HG03280 (cell line): ENCODE measurements at regions not wholly inside any gene's neighbourhood (a gene's known extent, or its start where the extent isn't known, plus 50 kb on each side); places are given as distances from the start of the nearest gene placed in this dataset.
A peak's percentile ranks its signal among the peaks of the same experiment; 100 is the strongest.
"Not testable (repeated sequence)": the region's sequence is repeated elsewhere in the genome, so short reads cannot be mapped to it uniquely, and the experiment has no call there.

Source experiments
- ATAC-seq: cut with Tn5 transposase; IDR thresholded peaks from one replicate; pipeline ENCODE4 v1.9.1; 2021; ENCODE audit warnings: mild to moderate bottlenecking, moderate library complexity; ENCODE audit not compliant: unreplicated experiment

- no peak for ATAC-seq
Observed at GRCh38 chr13:99677116-99677951, 176.1 kb downstream of the TM9SF2 start.

- ATAC-seq = no peak
Observed at GRCh38 chr13:99671746-99672145, 170.5 kb downstream of the TM9SF2 start.

GRCh38 chr13:99669096-99669495 lies 167.8 kb downstream of the TM9SF2 start:
- not testable (repeated sequence) for ATAC-seq

DNA sequence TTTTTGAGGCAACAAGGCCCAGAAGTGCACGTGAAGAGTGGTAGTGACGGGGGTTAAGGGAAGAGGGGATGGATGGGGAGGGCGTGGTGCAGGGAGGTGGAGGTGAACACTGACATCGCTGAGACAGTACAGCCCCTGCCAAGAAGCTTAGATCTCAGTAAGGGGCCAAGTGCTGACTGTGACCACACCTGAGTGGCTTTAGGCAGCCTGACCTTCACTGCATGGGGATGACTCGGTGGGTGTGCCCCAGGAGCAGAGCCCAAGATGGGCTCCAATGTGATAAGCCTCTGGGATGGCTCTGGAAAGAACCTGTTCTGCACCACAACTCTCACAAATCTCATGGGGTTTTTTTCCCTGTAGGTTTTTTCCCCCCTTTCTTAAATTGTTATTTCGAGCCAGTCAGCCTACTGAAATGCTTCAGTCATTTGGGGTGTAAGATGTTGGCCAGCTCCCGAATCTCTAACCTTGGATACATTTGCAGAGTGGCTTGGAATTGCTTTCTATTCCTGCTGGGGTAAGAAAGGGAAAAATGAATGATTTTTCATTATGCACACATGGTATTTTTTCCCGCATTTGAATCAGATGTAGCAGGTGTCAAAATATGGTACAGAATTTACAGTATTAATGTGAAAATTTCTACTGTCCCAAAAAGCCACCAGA lies 165.0 kb downstream of the TM9SF2 start:
- ATAC-seq = no peak

DNA sequence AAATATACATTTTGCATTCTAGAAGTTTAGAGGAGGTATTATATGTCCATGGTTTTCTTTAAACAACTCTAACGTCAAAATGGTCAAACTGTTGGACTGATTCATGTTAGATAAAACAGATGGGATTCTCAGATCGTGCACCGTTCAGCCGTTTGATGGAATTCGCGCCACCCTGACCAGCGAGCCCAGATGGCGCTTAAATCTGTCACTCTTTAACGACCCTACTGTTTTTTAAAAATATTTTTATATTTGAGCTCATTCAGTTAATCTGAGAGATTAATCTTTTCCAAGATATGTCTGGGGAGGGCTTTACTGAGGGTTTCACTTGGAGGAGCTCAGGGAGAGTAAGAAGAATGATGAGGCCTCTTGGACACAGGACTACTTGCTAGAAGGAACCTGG lies 164.4 kb downstream of the TM9SF2 start:
- ATAC-seq = no peak

DNA sequence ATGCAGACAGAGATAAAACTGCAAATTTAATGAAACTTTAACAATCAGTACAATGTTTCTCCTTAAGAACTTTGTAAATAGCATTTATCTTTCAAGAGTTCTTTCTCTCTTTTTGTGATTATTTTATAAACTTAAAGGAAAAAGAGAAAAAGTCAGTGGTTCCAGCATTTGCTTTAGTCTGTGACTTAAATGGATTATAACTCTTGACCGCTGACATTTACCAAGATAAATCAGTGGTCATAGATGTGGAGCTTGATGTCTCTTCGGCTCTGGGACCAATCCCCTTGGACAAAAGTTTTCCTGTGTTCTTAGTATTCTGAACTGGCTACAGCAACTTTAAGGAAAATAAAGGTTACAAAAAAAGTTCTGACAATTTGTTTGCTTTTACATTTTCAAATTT lies 162.6 kb downstream of the TM9SF2 start:
- ATAC-seq = no peak

DNA sequence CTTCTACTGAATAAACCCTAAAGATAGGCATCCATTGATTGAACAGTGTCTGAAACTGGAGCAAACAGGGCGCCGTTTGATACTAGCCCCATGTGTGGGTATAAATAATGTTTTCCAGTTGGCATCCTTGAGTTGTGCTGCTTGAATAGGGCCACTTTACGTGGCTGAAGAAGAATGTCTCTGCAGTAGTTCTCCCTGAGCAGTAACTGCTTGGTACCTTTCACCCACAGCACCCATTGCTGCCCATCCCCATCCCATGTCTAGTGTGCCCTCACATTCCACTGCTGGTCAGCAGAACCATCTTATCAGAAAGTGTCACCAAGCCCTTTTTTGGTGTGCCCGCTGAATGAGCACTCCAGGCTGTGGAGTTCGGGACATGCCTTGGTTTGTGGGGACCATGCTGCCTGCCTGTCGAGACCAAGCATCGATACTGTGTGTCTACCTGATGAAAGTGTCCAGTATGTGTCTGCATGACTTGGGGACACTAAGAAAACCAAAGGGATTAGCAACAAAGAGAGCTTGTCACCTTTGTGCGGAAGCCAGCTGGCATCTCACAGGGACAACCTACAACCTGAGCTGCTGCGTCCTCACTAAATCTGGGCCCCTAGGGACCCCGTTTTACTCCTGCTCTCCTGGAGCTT lies 162.0 kb downstream of the TM9SF2 start:
- ATAC-seq = no peak

- ATAC-seq = no peak
Observed at GRCh38 chr13:99662678-99663077, 161.4 kb downstream of the TM9SF2 start.

- ATAC-seq = no peak
Observed at GRCh38 chr13:99661791-99662190, 160.5 kb downstream of the TM9SF2 start.

GRCh38 chr13:99659866-99660554 lies 158.7 kb downstream of the TM9SF2 start:
- no peak for ATAC-seq

- ATAC-seq = no peak
Observed at GRCh38 chr13:99659226-99659625, 158.0 kb downstream of the TM9SF2 start.

GRCh38 chr13:99658261-99658991 lies 157.2 kb downstream of the TM9SF2 start:
- ATAC-seq = no peak

DNA sequence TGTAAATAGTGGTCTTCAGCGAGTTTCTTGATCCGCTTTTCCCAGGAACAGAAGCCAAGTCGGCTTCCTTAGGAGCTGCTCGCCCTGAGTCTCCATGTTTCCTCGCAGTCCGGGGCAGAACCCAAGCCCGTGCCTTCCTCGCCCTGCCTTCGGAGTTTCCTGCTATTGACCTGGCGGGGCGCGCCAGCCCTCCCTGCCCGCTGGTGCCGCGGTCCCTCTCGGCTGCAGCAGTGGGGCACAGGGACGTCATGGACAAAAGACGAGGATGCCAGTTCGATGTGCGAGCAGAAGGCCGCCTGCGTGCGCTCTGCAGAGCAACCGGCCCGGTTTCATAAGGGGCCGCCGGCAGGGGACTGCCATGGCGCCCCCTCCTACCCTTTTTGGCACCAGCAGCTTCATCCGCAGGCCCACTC lies 156.6 kb downstream of the TM9SF2 start:
- no peak for ATAC-seq

GRCh38 chr13:99656844-99657381 lies 155.6 kb downstream of the TM9SF2 start:
- no peak for ATAC-seq

- ATAC-seq = peak; percentile 65
Observed at GRCh38 chr13:99656092-99656745, 154.9 kb downstream of the TM9SF2 start.

DNA sequence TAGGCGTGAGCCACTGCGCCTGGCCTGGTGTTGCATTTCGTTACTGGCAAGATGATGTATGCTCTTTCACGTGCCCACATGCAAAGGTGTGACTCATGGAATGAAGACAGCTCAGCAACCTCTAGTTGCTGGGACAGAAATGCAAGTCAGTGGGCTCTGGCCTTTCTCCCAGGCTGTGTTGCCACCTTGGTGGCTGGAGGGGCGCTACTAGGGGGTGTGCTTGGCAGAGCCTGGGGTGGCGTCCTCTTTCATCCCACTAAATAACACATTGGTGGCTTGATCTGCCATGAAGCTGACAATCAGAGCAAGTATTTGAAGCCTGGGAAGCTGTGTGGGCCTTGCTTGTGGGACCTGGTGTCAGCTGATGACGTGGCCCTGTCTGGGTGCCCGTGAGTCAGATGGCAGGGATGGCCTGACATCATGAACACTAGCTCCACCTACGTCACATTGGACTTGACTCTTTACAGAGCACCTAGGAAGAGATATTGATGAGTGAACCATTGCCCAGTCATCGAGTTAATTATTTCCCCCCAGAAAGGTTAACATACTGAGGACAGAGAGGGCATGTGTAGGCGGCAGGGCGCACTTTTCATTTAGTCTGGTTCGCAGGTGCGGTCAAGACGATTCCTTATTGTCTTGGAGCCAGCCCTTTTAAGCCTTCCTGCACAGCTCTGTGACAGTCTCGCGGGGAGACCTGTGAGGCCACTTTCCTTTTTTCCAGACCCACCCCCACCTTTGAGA lies 154.2 kb downstream of the TM9SF2 start:
- no peak for ATAC-seq

DNA sequence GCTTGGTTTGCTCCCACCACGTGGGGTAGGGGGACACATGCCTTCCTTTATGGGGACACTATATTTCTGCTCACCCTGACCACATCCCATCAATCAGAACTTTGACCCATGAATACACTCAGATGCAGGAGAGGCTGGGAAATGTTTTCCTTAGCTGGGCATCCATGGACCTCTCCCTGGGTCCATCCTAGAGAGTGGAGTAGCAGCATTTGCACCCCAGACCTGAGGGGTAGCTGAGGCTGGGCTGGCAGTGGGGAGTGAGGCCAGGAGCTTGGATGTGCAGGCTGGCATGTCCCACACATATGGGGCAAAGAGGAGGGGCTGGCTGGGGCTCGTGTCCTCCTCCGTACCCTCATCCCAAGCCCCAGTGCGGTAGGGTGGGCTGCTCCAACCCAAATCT lies 152.8 kb downstream of the TM9SF2 start:
- ATAC-seq = no peak

DNA sequence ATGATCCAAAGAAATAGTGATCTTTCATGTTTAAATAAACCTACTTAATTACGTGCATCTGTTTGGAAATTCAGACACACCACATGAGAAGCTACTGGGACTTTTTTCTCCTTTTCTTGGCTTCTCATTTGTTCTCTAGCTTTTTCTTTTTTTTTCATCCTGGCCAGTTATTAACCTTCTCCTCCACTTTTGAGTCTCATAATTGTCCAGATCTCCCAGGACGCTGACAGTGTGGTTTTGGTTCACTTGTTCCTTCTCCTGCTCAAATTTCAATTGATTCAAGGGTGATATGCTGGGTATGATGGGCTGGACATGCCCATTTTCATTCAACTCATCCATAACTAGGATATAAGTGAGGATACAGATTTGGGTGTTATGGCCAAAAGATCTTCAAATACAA lies 152.3 kb downstream of the TM9SF2 start:
- ATAC-seq = no peak

DNA sequence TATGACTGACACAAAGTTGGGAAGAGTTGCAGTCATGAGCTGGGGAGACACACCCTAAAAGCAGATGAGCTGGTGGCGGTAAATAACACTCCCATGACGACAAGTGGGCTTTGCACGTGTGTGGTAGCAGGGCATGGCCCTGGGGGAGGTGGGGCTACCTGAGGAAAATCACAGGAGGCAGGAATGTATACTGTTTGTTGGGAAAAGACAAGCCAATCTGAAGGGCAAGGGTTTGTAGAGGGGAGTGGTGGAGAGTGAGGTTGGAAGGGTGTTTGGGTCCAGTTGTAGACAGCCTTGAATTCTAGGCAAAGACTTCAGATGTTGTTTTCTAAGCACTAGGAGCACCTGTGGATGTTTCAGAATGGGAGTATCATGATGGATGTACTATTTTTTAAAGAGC lies 151.6 kb downstream of the TM9SF2 start:
- ATAC-seq = no peak
